PC-9 (cell line): ENCODE measurements at regions not wholly inside any gene's neighbourhood (a gene's known extent, or its start where the extent isn't known, plus 50 kb on each side); places are given as distances from the start of the nearest gene placed in this dataset.

ENCODE experiments used
- EZH2 ChIP-seq: fragments of 200-600 bp; sonication (generic); IDR thresholded peaks from 2 replicates; pipeline ENCODE4 v1.8.0; 2017; ENCODE audit warnings: antibody characterized with exemption, low read depth
- TF ChIP-seq, protein P1 (sequence below): fragments of 200-600 bp; sonication (generic); conservative IDR thresholded peaks from 2 replicates; pipeline ENCODE4 v1.6.1; 2017; ENCODE audit warnings: mixed run types, antibody characterized with exemption, mild to moderate bottlenecking, moderate library complexity

DNA sequence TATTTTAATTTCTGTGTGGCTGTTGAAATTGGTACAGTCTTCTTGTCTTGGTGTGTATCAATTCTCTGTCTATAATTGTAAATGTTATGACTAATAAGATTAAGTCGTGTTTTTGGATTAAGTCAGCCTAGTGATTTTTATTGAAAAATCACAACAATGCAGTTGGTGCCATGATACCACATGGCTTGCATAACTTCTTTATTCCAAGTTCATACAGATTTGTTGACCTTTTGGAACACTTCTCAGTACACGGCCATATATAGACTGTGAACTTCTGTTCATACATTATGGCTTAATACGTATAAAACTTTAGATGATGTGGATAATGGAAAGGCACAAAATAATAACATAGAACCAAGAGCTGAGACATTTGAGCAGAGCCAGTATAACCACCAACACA lies 121.2 kb upstream of the NAALADL2 start:
- TF ChIP-seq, protein P1, sequence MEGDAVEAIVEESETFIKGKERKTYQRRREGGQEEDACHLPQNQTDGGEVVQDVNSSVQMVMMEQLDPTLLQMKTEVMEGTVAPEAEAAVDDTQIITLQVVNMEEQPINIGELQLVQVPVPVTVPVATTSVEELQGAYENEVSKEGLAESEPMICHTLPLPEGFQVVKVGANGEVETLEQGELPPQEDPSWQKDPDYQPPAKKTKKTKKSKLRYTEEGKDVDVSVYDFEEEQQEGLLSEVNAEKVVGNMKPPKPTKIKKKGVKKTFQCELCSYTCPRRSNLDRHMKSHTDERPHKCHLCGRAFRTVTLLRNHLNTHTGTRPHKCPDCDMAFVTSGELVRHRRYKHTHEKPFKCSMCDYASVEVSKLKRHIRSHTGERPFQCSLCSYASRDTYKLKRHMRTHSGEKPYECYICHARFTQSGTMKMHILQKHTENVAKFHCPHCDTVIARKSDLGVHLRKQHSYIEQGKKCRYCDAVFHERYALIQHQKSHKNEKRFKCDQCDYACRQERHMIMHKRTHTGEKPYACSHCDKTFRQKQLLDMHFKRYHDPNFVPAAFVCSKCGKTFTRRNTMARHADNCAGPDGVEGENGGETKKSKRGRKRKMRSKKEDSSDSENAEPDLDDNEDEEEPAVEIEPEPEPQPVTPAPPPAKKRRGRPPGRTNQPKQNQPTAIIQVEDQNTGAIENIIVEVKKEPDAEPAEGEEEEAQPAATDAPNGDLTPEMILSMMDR = no peak
- TF ChIP-seq EZH2 = no peak
